Left lobe of liver (tissue), 2 donors: ENCODE measurements at regions not wholly inside any gene's neighbourhood (a gene's known extent, or its start where the extent isn't known, plus 50 kb on each side); places are given as distances from the start of the nearest gene placed in this dataset.

Source experiments
- ATAC-seq: fragments of 200-7000 bp; cut with Tn5 transposase; one replicate; pipeline ENCODE4 v1.9.1; 2020; ENCODE audit warnings: mild to moderate bottlenecking, moderate library complexity
- DNase-seq: peaks from one replicate; pipeline ENCODE4 v3.0.0-alpha.2; 2020; ENCODE audit warnings: low spot score
- donor health status: DM: no; HTN: no; CAD: no; lungs with moderate emphysema.
- donor health status: DM: no; HTN: yes; CAD: no.

- ATAC-seq (no peak), DNase-seq (no peak)
These were observed 84.4 kb upstream of the ETV6 start for GRCh38 chr12:11564984-11565651.

- DNase-seq (no peak), ATAC-seq (no peak)
These were observed 83.7 kb upstream of the ETV6 start for GRCh38 chr12:11565752-11566151.

GRCh38 chr12:11568155-11568761 is 81.2 kb upstream of the ETV6 start:
- no peak for DNase-seq
- ATAC-seq = no peak

- ATAC-seq (no peak), DNase-seq (no peak)
These were observed 80.6 kb upstream of the ETV6 start for GRCh38 chr12:11568762-11569478.

GRCh38 chr12:11569716-11570115 is 79.8 kb upstream of the ETV6 start:
- no peak for DNase-seq
- no peak for ATAC-seq

GRCh38 chr12:11573880-11574279 is 75.6 kb upstream of the ETV6 start:
- ATAC-seq (no peak), DNase-seq (no peak)

- DNase-seq (no peak), ATAC-seq (no peak)
These were observed 73.4 kb upstream of the ETV6 start for GRCh38 chr12:11576104-11576503.

GRCh38 chr12:11577658-11578260 is 71.7 kb upstream of the ETV6 start:
- no peak for ATAC-seq
- no peak for DNase-seq

- DNase-seq (no peak), ATAC-seq (no peak)
These were observed 70.9 kb upstream of the ETV6 start for GRCh38 chr12:11578461-11578993.

- ATAC-seq = no peak
These were observed 69.2 kb upstream of the ETV6 start for GRCh38 chr12:11580125-11580751.

GRCh38 chr12:11581179-11581755 is 68.2 kb upstream of the ETV6 start:
- ATAC-seq (peak; percentile 71), DNase-seq (no peak)

More at GRCh38 chr12:11580125-11580751, 69.2 kb upstream of the ETV6 start:
- DNase-seq = no peak

- DNase-seq (peak; percentile 62), ATAC-seq (peak; percentile 88)
These were observed 65.1 kb upstream of the ETV6 start for GRCh38 chr12:11584221-11584855.

- DNase-seq (no peak), ATAC-seq (no peak)
These were observed 57.0 kb upstream of the ETV6 start for GRCh38 chr12:11592484-11592883.

GRCh38 chr12:11593013-11593412 is 56.5 kb upstream of the ETV6 start:
- no peak for ATAC-seq
- no peak for DNase-seq

GRCh38 chr12:11595080-11595479 is 54.4 kb upstream of the ETV6 start:
- ATAC-seq (no peak), DNase-seq (no peak)

GRCh38 chr12:11596141-11596540 is 53.3 kb upstream of the ETV6 start:
- no peak for ATAC-seq

GRCh38 chr12:11598900-11599299 is 50.6 kb upstream of the ETV6 start:
- ATAC-seq = peak; percentile 70

More at GRCh38 chr12:11596141-11596540, 53.3 kb upstream of the ETV6 start:
- DNase-seq = no peak

More at GRCh38 chr12:11598900-11599299, 50.6 kb upstream of the ETV6 start:
- DNase-seq = no peak
